Neural crest cell (in vitro differentiated cells): ENCODE measurements at regions not wholly inside any gene's neighbourhood (a gene's known extent, or its start where the extent isn't known, plus 50 kb on each side); places are given as distances from the start of the nearest gene placed in this dataset.

Experiments used
- DNase-seq: peaks from one replicate; pipeline ENCODE4 v3.0.0; 2021; ENCODE audit warnings: low read depth, mixed read lengths, low spot score
- H3K27ac Mint-ChIP-seq: one replicate; pipeline ENCODE4 v1.8.0; 2021; ENCODE audit warnings: mild to moderate bottlenecking, mixed read lengths; ENCODE audit not compliant: unreplicated experiment
- H3K27me3 Mint-ChIP-seq: 2 replicates; pipeline ENCODE4 v1.8.0; 2021; ENCODE audit warnings: low read depth, mild to moderate bottlenecking, mixed read lengths
- H3K36me3 Mint-ChIP-seq: 2 replicates; pipeline ENCODE4 v1.8.0; 2021; ENCODE audit warnings: low read depth, mild to moderate bottlenecking, mixed read lengths
- H3K4me1 Mint-ChIP-seq: 2 replicates; pipeline ENCODE4 v1.8.0; 2021; ENCODE audit warnings: mixed read lengths
- H3K4me3 Mint-ChIP-seq: one replicate; pipeline ENCODE4 v1.8.0; 2021; ENCODE audit warnings: mild to moderate bottlenecking, mixed read lengths
- H3K9me3 Mint-ChIP-seq: 2 replicates; pipeline ENCODE4 v1.8.0; 2021; ENCODE audit warnings: mixed read lengths
- TF ChIP-seq, protein P1 (sequence below): fragments of 200-600 bp; sonication (generic); conservative IDR thresholded peaks from 2 replicates; pipeline ENCODE4 v1.5.0; 2021; ENCODE audit warnings: antibody characterized with exemption, mild to moderate bottlenecking

DNA sequence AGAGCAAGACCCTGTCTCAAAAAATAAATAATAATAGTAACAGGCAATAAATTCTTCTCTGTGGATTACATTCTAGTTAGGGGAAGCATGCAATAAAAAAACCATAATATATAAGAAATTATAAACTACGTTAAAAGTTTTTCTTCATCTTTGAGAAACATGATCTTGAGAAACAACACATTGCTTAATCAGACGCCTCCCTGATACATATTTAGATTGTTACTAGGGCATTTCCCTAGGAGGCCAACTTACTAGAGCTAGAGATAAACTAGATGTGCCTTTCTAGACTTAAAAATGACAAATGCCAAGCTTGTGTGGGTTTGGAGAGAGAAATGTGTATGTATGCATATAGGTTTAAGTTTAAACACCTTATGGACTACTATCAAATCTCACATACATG is 76.3 kb upstream of the GALNT5 start:
- H3K27ac Mint-ChIP-seq: no peak overlapping the region
- no peak overlapping the region for H3K4me3 Mint-ChIP-seq
- TF ChIP-seq, protein P1, sequence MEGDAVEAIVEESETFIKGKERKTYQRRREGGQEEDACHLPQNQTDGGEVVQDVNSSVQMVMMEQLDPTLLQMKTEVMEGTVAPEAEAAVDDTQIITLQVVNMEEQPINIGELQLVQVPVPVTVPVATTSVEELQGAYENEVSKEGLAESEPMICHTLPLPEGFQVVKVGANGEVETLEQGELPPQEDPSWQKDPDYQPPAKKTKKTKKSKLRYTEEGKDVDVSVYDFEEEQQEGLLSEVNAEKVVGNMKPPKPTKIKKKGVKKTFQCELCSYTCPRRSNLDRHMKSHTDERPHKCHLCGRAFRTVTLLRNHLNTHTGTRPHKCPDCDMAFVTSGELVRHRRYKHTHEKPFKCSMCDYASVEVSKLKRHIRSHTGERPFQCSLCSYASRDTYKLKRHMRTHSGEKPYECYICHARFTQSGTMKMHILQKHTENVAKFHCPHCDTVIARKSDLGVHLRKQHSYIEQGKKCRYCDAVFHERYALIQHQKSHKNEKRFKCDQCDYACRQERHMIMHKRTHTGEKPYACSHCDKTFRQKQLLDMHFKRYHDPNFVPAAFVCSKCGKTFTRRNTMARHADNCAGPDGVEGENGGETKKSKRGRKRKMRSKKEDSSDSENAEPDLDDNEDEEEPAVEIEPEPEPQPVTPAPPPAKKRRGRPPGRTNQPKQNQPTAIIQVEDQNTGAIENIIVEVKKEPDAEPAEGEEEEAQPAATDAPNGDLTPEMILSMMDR: no peak
- DNase-seq: no peak
- H3K36me3 Mint-ChIP-seq: no peaks in the 10 kb centered on the region
- H3K4me1 Mint-ChIP-seq: no peaks in the 10 kb centered on the region
- no peaks in the 10 kb centered on the region for H3K27me3 Mint-ChIP-seq
- H3K9me3 Mint-ChIP-seq: peaks cover 7% of the 10 kb centered on the region

DNA sequence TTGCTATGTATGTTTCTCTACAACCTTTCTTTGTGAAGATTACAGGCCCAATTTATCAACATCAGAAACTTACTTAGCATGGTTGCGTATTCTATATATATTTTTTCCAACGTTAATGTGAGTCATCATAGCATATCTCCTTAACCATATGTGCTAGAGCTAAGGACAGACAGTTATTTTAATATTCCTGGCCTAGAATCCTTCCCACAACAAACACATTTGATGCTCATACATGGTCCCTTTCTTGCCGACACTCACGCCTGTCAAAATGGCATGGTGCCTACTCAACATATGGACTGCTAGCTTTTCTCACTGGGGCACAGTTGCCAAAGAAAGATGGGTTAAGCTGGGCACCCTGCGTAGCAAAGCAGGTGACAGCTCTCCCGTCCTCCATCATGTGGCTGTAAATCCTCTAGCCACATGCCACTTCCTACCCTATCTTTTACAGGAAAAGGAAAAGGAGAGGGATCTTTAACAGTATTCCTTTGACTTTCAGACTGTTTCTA is 75.2 kb upstream of the GALNT5 start:
- no peak for DNase-seq
- Mint-ChIP-seq H3K4me1 (no peaks in the 10 kb centered on the region), H3K27ac (no peak overlapping the region), H3K36me3 (no peaks in the 10 kb centered on the region), H3K27me3 (no peaks in the 10 kb centered on the region), H3K9me3 (peaks cover 5% of the 10 kb centered on the region), H3K4me3 (no peak overlapping the region)
- TF ChIP-seq, protein P1: no peak

DNA sequence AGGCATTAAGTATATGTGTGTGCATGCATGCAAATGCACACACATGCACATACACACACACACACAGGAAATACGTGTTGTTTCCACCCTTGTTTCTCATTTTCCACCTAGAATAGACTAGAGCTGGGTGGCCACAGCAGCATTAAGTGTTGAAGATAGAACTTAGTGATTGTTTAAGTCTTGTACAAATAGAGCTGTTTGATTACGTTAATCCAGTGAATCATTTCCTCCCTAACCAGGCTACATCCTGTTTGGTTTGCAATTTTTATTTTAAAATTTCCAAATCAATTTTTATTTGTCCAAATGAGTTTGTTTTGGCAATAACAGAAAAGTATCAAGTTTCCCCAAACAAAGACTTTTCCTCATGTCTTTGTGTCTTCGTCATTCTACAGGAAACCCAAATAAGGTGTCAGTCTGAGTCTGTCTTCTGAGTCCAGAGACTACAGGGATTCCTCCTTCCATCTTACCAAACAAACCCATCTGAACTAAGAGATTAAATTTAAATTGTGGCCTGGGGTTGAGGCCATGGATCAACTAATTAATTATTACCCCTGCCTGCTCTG is 74.6 kb upstream of the GALNT5 start:
- peaks cover 5% of the 10 kb centered on the region for H3K9me3 Mint-ChIP-seq
- no peaks in the 10 kb centered on the region for H3K4me1 Mint-ChIP-seq
- H3K27me3 Mint-ChIP-seq: no peaks in the 10 kb centered on the region
- no peak overlapping the region for H3K27ac Mint-ChIP-seq
- no peaks in the 10 kb centered on the region for H3K36me3 Mint-ChIP-seq
- H3K4me3 Mint-ChIP-seq: no peak overlapping the region
- no peak for DNase-seq
- TF ChIP-seq, protein P1: no peak

DNA sequence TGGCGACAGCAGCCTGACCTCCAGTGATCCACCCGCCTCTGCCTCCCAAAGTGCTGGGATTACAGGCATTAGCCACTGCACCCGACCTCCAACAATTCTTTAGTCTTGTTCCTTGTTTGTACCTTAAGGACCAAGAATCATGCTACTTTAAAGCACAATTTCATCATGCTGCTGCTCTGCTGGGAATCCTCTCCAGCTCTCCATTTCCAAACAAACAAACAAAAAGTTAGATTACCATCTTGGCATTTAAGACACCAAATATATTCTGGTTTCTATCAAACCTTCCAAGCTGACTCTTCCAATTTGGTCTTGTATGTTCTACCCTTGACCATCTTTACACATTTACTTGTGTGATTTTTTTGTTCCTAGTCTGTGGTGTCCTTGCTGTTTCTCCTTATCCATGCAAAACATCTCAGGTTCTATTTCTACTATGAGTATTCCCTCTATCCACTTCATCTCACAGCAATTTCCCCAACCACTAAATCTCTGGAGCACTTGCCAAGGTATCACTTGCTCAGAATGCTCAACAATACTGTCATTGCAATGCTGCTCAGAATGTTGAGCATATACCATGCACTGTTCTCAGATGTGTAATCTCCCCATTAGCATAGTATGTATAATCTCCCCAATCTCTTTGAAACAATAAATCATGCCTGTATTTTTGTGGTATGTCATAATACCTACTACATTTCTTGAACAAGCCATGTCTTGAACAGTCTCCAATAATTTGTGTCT is 73.2 kb upstream of the GALNT5 start:
- Mint-ChIP-seq H3K4me1 (no peaks in the 10 kb centered on the region), H3K27ac (no peak overlapping the region)
- TF ChIP-seq, protein P1: no peak

DNA sequence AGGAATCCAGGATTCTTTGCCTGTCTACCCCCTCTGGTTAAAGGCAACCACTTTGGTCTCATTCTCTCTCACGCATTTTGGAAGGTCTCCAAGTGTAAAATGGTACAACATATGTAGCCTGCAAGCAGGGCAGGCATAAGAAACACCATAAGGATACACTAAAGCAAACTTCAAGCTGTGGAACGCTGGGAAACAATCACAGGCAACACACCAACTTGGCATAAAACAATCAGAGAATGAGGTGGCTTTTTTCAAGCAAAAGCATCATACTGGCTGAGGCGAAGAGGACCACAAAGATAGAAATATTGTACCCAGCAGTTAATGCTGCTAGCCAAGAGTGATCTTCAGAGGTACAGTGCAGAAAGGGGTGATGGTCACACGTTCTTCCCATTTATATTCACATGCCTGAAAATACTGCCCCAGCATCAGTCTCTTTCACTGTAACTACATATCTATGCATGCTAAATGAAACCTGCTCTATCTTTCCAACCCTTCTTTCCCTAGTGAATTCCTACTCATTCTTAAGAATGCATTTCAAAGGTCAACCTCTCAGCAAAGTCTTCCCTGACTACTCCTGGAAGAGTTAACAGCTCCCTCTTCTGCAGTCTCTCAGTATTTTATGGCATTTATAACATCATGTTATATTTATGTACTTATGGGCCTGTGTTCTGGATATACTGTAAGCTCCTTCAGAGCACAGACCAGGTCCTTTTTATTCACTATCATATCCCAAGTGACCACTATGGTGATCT is 71.9 kb upstream of the GALNT5 start:
- Mint-ChIP-seq H3K36me3 (no peaks in the 10 kb centered on the region), H3K27ac (no peak overlapping the region), H3K9me3 (peaks cover 5% of the 10 kb centered on the region), H3K4me1 (peaks cover 5% of the 10 kb centered on the region), H3K4me3 (no peak overlapping the region), H3K27me3 (no peaks in the 10 kb centered on the region)
- TF ChIP-seq, protein P1: no peak
- DNase-seq: no peak

More for the DNA sequence above, 73.2 kb upstream of the GALNT5 start:
- Mint-ChIP-seq H3K36me3 (no peaks in the 10 kb centered on the region), H3K4me3 (no peak overlapping the region), H3K9me3 (peaks cover 5% of the 10 kb centered on the region), H3K27me3 (no peaks in the 10 kb centered on the region)
- no peak for DNase-seq
